DMS53 (cell line): ENCODE measurements at regions not wholly inside any gene's neighbourhood (a gene's known extent, or its start where the extent isn't known, plus 50 kb on each side); places are given as distances from the start of the nearest gene placed in this dataset.

ENCODE experiments used
- DNase-seq: peaks from one replicate; lab custom pipeline; 2025; lab: John Stamatoyannopoulos, UW

GRCh38 chr6:33863723-33864440 is 60.1 kb upstream of the MLN start:
- DNase-seq = no peak

- no peak for DNase-seq
Measured at GRCh38 chr6:33863084-33863483, 59.3 kb upstream of the MLN start.

GRCh38 chr6:33862536-33862935 is 58.7 kb upstream of the MLN start:
- no peak for DNase-seq

GRCh38 chr6:33861722-33862121 is 57.9 kb upstream of the MLN start:
- DNase-seq = no peak

- DNase-seq = peak; percentile 83
Measured at GRCh38 chr6:33860706-33861474, 57.1 kb upstream of the MLN start.

- no peak for DNase-seq
Measured at GRCh38 chr6:33860006-33860405, 56.2 kb upstream of the MLN start.

GRCh38 chr6:33858804-33859505 is 55.2 kb upstream of the MLN start:
- no peak for DNase-seq

GRCh38 chr6:33857932-33858475 is 54.2 kb upstream of the MLN start:
- DNase-seq = no peak

- DNase-seq = no peak
Measured at GRCh38 chr6:33857093-33857931, 53.5 kb upstream of the MLN start.

GRCh38 chr6:33856655-33857054 is 52.9 kb upstream of the MLN start:
- no peak for DNase-seq

- no peak for DNase-seq
Measured at GRCh38 chr6:33856031-33856590, 52.3 kb upstream of the MLN start.

GRCh38 chr6:33854572-33855030 is 50.8 kb upstream of the MLN start:
- DNase-seq = no peak

GRCh38 chr6:33853736-33854135 is 49.9 kb upstream of the MLN start:
- no peak for DNase-seq
